ENCODE measurements at regions not wholly inside any gene's neighbourhood (a gene's known extent, or its start where the extent isn't known, plus 50 kb on each side); places are given as distances from the start of the nearest gene placed in this dataset.

DNA sequence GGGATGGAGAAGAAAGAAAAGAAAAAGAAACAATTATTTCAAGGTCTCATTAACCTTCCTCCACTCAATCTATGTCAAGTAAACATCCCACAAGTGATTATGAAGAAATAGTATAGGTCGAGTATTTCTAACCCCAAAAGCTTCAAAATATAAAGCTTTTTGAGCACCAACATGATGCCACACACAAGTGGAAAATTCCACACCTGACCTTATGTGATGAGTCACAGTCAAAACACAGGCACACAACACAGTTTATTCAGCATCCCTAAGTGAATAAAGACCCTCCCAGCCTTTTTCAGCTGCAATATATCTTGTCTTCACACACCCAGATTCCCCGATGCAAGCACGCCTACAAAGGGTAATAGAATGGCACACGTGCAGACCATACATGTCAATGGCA, 51.7 kb upstream of the VEGFC start:
- TF ChIP-seq POLR2AphosphoS5 (IDR thresholded peaks at IDR 0.05; ENCODE audit: low read depth, low read length) (no peak), TAF1 (IDR thresholded peaks at IDR 0.05; ENCODE audit: borderline replicate concordance, insufficient read depth, low read length) (no peak), SIN3A (IDR thresholded peaks at IDR 0.05; ENCODE audit: borderline replicate concordance, insufficient read depth, low read length) (no peak), FOXP2 (optimal IDR thresholded peaks at IDR 0.05; ENCODE audit: borderline replicate concordance, extremely low read depth, extremely low read length, insufficient read depth) (no peak)
- TF ChIP-seq, protein P1, sequence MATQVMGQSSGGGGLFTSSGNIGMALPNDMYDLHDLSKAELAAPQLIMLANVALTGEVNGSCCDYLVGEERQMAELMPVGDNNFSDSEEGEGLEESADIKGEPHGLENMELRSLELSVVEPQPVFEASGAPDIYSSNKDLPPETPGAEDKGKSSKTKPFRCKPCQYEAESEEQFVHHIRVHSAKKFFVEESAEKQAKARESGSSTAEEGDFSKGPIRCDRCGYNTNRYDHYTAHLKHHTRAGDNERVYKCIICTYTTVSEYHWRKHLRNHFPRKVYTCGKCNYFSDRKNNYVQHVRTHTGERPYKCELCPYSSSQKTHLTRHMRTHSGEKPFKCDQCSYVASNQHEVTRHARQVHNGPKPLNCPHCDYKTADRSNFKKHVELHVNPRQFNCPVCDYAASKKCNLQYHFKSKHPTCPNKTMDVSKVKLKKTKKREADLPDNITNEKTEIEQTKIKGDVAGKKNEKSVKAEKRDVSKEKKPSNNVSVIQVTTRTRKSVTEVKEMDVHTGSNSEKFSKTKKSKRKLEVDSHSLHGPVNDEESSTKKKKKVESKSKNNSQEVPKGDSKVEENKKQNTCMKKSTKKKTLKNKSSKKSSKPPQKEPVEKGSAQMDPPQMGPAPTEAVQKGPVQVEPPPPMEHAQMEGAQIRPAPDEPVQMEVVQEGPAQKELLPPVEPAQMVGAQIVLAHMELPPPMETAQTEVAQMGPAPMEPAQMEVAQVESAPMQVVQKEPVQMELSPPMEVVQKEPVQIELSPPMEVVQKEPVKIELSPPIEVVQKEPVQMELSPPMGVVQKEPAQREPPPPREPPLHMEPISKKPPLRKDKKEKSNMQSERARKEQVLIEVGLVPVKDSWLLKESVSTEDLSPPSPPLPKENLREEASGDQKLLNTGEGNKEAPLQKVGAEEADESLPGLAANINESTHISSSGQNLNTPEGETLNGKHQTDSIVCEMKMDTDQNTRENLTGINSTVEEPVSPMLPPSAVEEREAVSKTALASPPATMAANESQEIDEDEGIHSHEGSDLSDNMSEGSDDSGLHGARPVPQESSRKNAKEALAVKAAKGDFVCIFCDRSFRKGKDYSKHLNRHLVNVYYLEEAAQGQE (IDR thresholded peaks at IDR 0.05; ENCODE audit: insufficient read depth in 1 of 2, low read depth in 2 of 2, low read length in 2 of 2), result no peak

All from PFSK-1 (cell line).